OCI-LY3 (cell line): ENCODE measurements at regions not wholly inside any gene's neighbourhood (a gene's known extent, or its start where the extent isn't known, plus 50 kb on each side); places are given as distances from the start of the nearest gene placed in this dataset.

Experiments
- CTCF ChIP-seq: fragments of 200-600, 300-600 bp; sonication (generic); IDR thresholded peaks from 2 replicates; pipeline ENCODE4 v1.5.1; 2014; ENCODE audit warnings: antibody characterized with exemption, low read length, low read depth
- EZH2phosphoT487 ChIP-seq: fragments of 200-600 bp; shearing (Covaris generic); IDR thresholded peaks from 2 replicates; pipeline ENCODE4 v1.6.1; 2018; ENCODE audit warnings: antibody characterized with exemption, mixed run types, low read depth

- TF ChIP-seq CTCF: no peak
- TF ChIP-seq EZH2phosphoT487: no peak
Observed at GRCh38 chr19:30780032-30780431, 407.8 kb downstream of the ZNF536 start.
